H1 (cell line): ENCODE measurements at regions not wholly inside any gene's neighbourhood (a gene's known extent, or its start where the extent isn't known, plus 50 kb on each side); places are given as distances from the start of the nearest gene placed in this dataset.

Source experiments
- CTCF ChIA-PET: fragments of 300-600 bp; sonication (Branson Sonifier 250); formaldehyde crosslinking; loops from one replicate; lab custom pipeline; 2021; ENCODE audit not compliant: partially characterized antibody; lab: Charles Lee
- POLR2A ChIA-PET: fragments of 300-600 bp; sonication (Branson Sonifier 250); formaldehyde crosslinking; loops from one replicate; lab custom pipeline; 2021; ENCODE audit warnings: inconsistent platforms; ENCODE audit not compliant: partially characterized antibody; lab: Charles Lee
- DNase-seq, 2 experiments: peaks; one replicate each; pipeline versions ENCODE4 v3.0.0 to v3.0.0-alpha.2; 2010 to 2022; ENCODE audit warnings: low spot score in 2 of 2, low read depth in 1 of 2, mixed read lengths in 1 of 2
- FAIRE-seq: peaks from 2 replicates; lab custom pipeline; 2011; peaks lifted over from hg19 to GRCh38; lab: Jason Lieb, UNC
- H2AFZ ChIP-seq: 2 replicates; pipeline ENCODE4 v1.8.1; 2012; ENCODE audit warnings: low read length, inconsistent platforms
- H2AK5ac ChIP-seq: 2 replicates; pipeline ENCODE4 v1.6.1; 2013; ENCODE audit warnings: low read depth, low read length
- H2BK120ac ChIP-seq: replicated peaks from 2 replicates; pipeline ENCODE3; 2013; ENCODE audit warnings: low read depth, low read length, inconsistent platforms
- H2BK12ac ChIP-seq: 2 replicates; pipeline ENCODE4 v1.6.1; 2013; ENCODE audit warnings: low read depth, low read length
- H2BK15ac ChIP-seq: 2 replicates; pipeline ENCODE4 v1.6.1; 2013; ENCODE audit warnings: low read length
- H2BK20ac ChIP-seq: 2 replicates; pipeline ENCODE4 v1.6.1; 2013; ENCODE audit warnings: low read length
- H2BK5ac ChIP-seq: 2 replicates; pipeline ENCODE4 v1.6.1; 2013; ENCODE audit warnings: low read depth, low read length
- H3K14ac ChIP-seq: 2 replicates; pipeline ENCODE4 v1.6.1; 2013; ENCODE audit warnings: inconsistent platforms; ENCODE audit not compliant: insufficient read length
- H3K18ac ChIP-seq: 2 replicates; pipeline ENCODE4 v1.6.1; 2013; ENCODE audit warnings: low read length; ENCODE audit errors: extremely low read depth
- H3K23ac ChIP-seq: 2 replicates; pipeline ENCODE4 v1.6.1; 2013; ENCODE audit warnings: inconsistent platforms; ENCODE audit not compliant: insufficient read length
- H3K23me2 ChIP-seq: 2 replicates; pipeline ENCODE4 v1.6.1; 2013; ENCODE audit warnings: low read depth, low read length
- H3K27ac ChIP-seq: 2 replicates; pipeline ENCODE4 v1.6.1; 2011; ENCODE audit warnings: low read depth, low read length, inconsistent platforms
- H3K27me3 ChIP-seq, 4 experiments: replicated peaks in 1 of 4; 1 replicate in 1 of 4; 2 replicates in 3 of 4; pipeline versions ENCODE4 v1.6.1 to v1.8.1; 2011 to 2013; ENCODE audit warnings: low read length in 3 of 4, mild to moderate bottlenecking in 3 of 4, inconsistent platforms in 2 of 4, mixed read lengths in 2 of 4, moderate library complexity in 1 of 4; ENCODE audit not compliant: control insufficient read depth in 3 of 4, insufficient read depth in 3 of 4; ENCODE audit errors: extremely low read depth in 1 of 4
- H3K36me3 ChIP-seq, 4 experiments: 2 replicates each; pipeline versions ENCODE4 v1.6.1 to v1.8.1; 2011 to 2013; ENCODE audit warnings: mild to moderate bottlenecking in 4 of 4, low read length in 3 of 4, moderate library complexity in 2 of 4, control low read depth in 1 of 4, inconsistent platforms in 1 of 4; ENCODE audit not compliant: insufficient read depth in 4 of 4, control insufficient read depth in 2 of 4
- H3K4ac ChIP-seq: replicated peaks from 2 replicates; pipeline ENCODE3; 2013; ENCODE audit warnings: low read length, low read depth, mixed read lengths, inconsistent platforms; ENCODE audit not compliant: insufficient read length
- H3K4me1 ChIP-seq, 4 experiments: replicated peaks in 1 of 4; 1 replicate in 1 of 4; 2 replicates in 3 of 4; pipeline versions ENCODE4 v1.6.1 to v1.8.1; 2011 to 2013; ENCODE audit warnings: low read length in 3 of 4, inconsistent platforms in 2 of 4, mixed read lengths in 1 of 4; ENCODE audit not compliant: insufficient read depth in 4 of 4, control insufficient read depth in 3 of 4
- H3K4me2 ChIP-seq, 2 experiments: 2 replicates each; pipeline versions ENCODE4 v1.6.1 to v1.8.1; 2011 to 2013; ENCODE audit warnings: low read depth in 2 of 2, low read length in 2 of 2, control low read depth in 1 of 2, inconsistent platforms in 1 of 2, mild to moderate bottlenecking in 1 of 2; ENCODE audit not compliant: insufficient read depth in 1 of 2
- H3K4me3 ChIP-seq, 4 experiments: fragments of 200-600, 300-600 bp in 1 of 4; sonication (generic), shearing (Covaris generic), sonication (Bioruptor Twin) in 1 of 4; 2 replicates each; pipeline versions ENCODE4 v1.5.1 to v1.8.1; 2011 to 2016; ENCODE audit warnings: low read length in 4 of 4, low read depth in 3 of 4, control low read depth in 2 of 4, inconsistent platforms in 2 of 4, mild to moderate bottlenecking in 2 of 4, mixed read lengths in 1 of 4, moderate library complexity in 1 of 4; ENCODE audit not compliant: insufficient read depth in 2 of 4; ENCODE audit errors: extremely low read depth in 1 of 4
- H3K56ac ChIP-seq: replicated peaks from 2 replicates; pipeline ENCODE3; 2013; ENCODE audit warnings: low read depth, mild to moderate bottlenecking, mixed read lengths, low read length, inconsistent platforms; ENCODE audit not compliant: insufficient read length
- H3K79me1 ChIP-seq: 2 replicates; pipeline ENCODE4 v1.6.1; 2013; ENCODE audit warnings: low read depth, low read length, control low read depth
- H3K79me2 ChIP-seq, 2 experiments: 2 replicates each; pipeline versions ENCODE4 v1.6.1 to v1.8.1; 2012 to 2013; ENCODE audit warnings: low read length in 2 of 2, mild to moderate bottlenecking in 2 of 2, inconsistent platforms in 1 of 2; ENCODE audit not compliant: insufficient read depth in 2 of 2, control insufficient read depth in 1 of 2
- H3K9ac ChIP-seq, 4 experiments: replicated peaks in 1 of 4; 1 replicate in 1 of 4; 2 replicates in 3 of 4; pipeline versions ENCODE4 v1.6.1 to v1.8.1; 2011 to 2013; ENCODE audit warnings: low read depth in 3 of 4, low read length in 3 of 4, control low read depth in 2 of 4, mild to moderate bottlenecking in 2 of 4, moderate library complexity in 2 of 4, inconsistent platforms in 1 of 4; ENCODE audit errors: extremely low read depth in 1 of 4
- H3K9me3 ChIP-seq, 2 experiments: 2 replicates each; pipeline versions ENCODE4 v1.6.1 to v1.8.1; 2012 to 2013; ENCODE audit warnings: mild to moderate bottlenecking in 2 of 2, moderate library complexity in 2 of 2, control low read depth in 1 of 2, inconsistent platforms in 1 of 2, low read depth in 1 of 2, low read length in 1 of 2, mixed read lengths in 1 of 2; ENCODE audit not compliant: insufficient read depth in 2 of 2
- H4K20me1 ChIP-seq, 2 experiments: replicated peaks in 1 of 2; 2 replicates each; pipeline versions ENCODE3 to v1.8.1; 2011 to 2013; ENCODE audit warnings: inconsistent platforms in 2 of 2, low read length in 2 of 2, mild to moderate bottlenecking in 1 of 2; ENCODE audit not compliant: insufficient read depth in 2 of 2, control insufficient read depth in 1 of 2
- H4K5ac ChIP-seq: 2 replicates; pipeline ENCODE4 v1.6.1; 2013; ENCODE audit warnings: low read length, low read depth, mixed read lengths, inconsistent platforms; ENCODE audit not compliant: insufficient read length
- H4K8ac ChIP-seq: 2 replicates; pipeline ENCODE4 v1.8.0; 2013; ENCODE audit warnings: mild to moderate bottlenecking, moderate library complexity, low read length, inconsistent platforms; ENCODE audit not compliant: insufficient read depth; ENCODE audit errors: extremely low read depth
- H4K91ac ChIP-seq: replicated peaks from 2 replicates; pipeline ENCODE3; 2013; ENCODE audit warnings: low read length, mixed read lengths, inconsistent platforms; ENCODE audit not compliant: insufficient read length
- CBX8 ChIP-seq: fragments of 300-800, 300-1000 bp; sonication (generic); IDR thresholded peaks from 2 replicates; pipeline ENCODE4 v1.7.1; 2016; ENCODE audit warnings: low read depth, low read length, borderline replicate concordance
- CEBPB ChIP-seq: IDR thresholded peaks from 2 replicates; pipeline ENCODE4 v1.6.1; 2012; ENCODE audit warnings: low read depth, low read length
- CHD2 ChIP-seq: IDR thresholded peaks from 2 replicates; pipeline ENCODE4 v1.6.1; 2012; ENCODE audit warnings: low read length, improper control_type of control experiment
- CTBP2 ChIP-seq: IDR thresholded peaks from 2 replicates; pipeline ENCODE4 v1.7.0; 2011; ENCODE audit warnings: borderline replicate concordance, mild to moderate bottlenecking, moderate library complexity, mixed read lengths, low read length; ENCODE audit not compliant: insufficient read depth, insufficient read length
- GTF2F1 ChIP-seq: IDR thresholded peaks from 2 replicates; pipeline ENCODE4 v1.6.1; 2012; ENCODE audit warnings: low read depth, low read length, improper control_type of control experiment, borderline replicate concordance
- JUND ChIP-seq: IDR thresholded peaks from 2 replicates; pipeline ENCODE4 v1.6.1; 2011; ENCODE audit warnings: mild to moderate bottlenecking, improper control_type of control experiment, low read length
- RFX5 ChIP-seq: IDR thresholded peaks from 2 replicates; pipeline ENCODE4 v1.6.1; 2011; ENCODE audit warnings: low read depth, low read length, improper control_type of control experiment, borderline replicate concordance
- TF ChIP-seq, protein P1 (sequence below): IDR thresholded peaks from 2 replicates; pipeline ENCODE4 v1.6.1; 2012; ENCODE audit warnings: inconsistent platforms

DNA sequence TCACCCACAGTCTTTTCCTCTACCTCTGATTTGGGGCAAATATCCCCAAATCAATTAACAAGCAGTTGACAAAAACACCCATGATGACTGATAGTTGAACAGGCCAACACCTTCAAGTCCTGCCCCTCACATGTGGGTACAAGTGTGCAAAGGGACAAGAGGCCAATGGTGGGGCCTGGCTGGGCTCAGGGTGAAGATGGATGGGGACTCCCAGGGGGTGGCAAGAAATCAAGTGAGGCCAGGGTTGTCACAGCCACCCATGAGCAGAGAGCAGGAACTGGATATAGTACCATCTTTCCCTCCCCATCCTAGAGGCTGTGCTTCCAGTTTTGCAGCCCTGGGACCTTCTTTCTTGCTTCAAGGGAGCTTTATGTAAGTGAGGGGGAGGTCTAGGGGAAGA lies 270.2 kb upstream of the TOPAZ1 start:
- H3K23ac ChIP-seq, result no peak overlapping the region
- no peak overlapping the region for H2BK20ac ChIP-seq
- CTCF ChIA-PET, result no interaction called here

More for the DNA sequence above, 270.2 kb upstream of the TOPAZ1 start:
- H2BK5ac ChIP-seq, result no peak overlapping the region
- H3K9ac ChIP-seq, result no peak overlapping the region
- H2AK5ac ChIP-seq, result no peak overlapping the region
- H3K14ac ChIP-seq, result no peak overlapping the region
- H3K4me2 ChIP-seq, result no peak overlapping the region
- H2AFZ ChIP-seq, result no peak overlapping the region
- no peaks in the 10 kb centered on the region for H3K36me3 ChIP-seq
- H3K23me2 ChIP-seq, result no peaks in the 10 kb centered on the region
- POLR2A ChIA-PET, result no interaction called here
- no peak overlapping the region for H3K4me3 ChIP-seq
- H3K4me1 ChIP-seq, result peaks cover 8 to 26% (median 20%) of the 10 kb centered on the region in 4 experiments; a peak in 5 of 7 replicates
- H4K5ac ChIP-seq, result no peak overlapping the region
- no peaks in the 10 kb centered on the region for H3K27me3 ChIP-seq
- no peak overlapping the region for H3K4ac ChIP-seq
- no peaks in the 10 kb centered on the region for H3K79me1 ChIP-seq
- 0 out of 2 replicates have a peak overlapping the region, but pooled peaks have one; percentile 27 for H2BK12ac ChIP-seq
- DNase-seq (no peak), FAIRE-seq (no peak)
- H4K91ac ChIP-seq, result no peak overlapping the region
- no peak overlapping the region for H2BK120ac ChIP-seq
- TF ChIP-seq RFX5, result no peak
- TF ChIP-seq CBX8, result no peak
- no peak for TF ChIP-seq CTBP2
- no peak for TF ChIP-seq CEBPB
- TF ChIP-seq CHD2, result no peak
- TF ChIP-seq JUND, result no peak
- TF ChIP-seq, protein P1, sequence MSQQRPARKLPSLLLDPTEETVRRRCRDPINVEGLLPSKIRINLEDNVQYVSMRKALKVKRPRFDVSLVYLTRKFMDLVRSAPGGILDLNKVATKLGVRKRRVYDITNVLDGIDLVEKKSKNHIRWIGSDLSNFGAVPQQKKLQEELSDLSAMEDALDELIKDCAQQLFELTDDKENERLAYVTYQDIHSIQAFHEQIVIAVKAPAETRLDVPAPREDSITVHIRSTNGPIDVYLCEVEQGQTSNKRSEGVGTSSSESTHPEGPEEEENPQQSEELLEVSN, result no peak
- no peak for TF ChIP-seq GTF2F1
- H4K8ac ChIP-seq, result no peak overlapping the region
- H3K18ac ChIP-seq, result no peak overlapping the region
- H3K79me2 ChIP-seq, result no peaks in the 10 kb centered on the region
- peaks cover 4 to 6% of the 10 kb centered on the region in 2 experiments; a peak in 1 of 4 replicates for H3K9me3 ChIP-seq
- H4K20me1 ChIP-seq, result no peaks in the 10 kb centered on the region
- H3K56ac ChIP-seq, result no peak overlapping the region
- H3K27ac ChIP-seq, result no peak overlapping the region
- H2BK15ac ChIP-seq, result no peak overlapping the region
